Heart right ventricle (tissue), 16 donors: ENCODE measurements at regions not wholly inside any gene's neighbourhood (a gene's known extent, or its start where the extent isn't known, plus 50 kb on each side); places are given as distances from the start of the nearest gene placed in this dataset.

ENCODE experiments used
- ATAC-seq, 8 donors: fragments of 200-7000 bp; cut with Tn5 transposase; one replicate each; pipeline ENCODE4 v1.9.1; 2020; ENCODE audit warnings: mild to moderate bottlenecking in 8 of 8, moderate library complexity in 8 of 8, moderate number of reproducible peaks in 1 of 8
- DNase-seq, 2 donors: peaks; one replicate each; pipeline ENCODE4 v3.0.0-alpha.2; 2020
- H3K27ac ChIP-seq, 10 donors: fragments of 200-600 bp; sonication (generic) in 2 of 10; one replicate each; pipeline versions ENCODE4 v1.5.0 to v1.8.0; 2020 to 2022; ENCODE audit warnings: mild to moderate bottlenecking in 3 of 10
- H3K27me3 ChIP-seq, 7 donors: fragments of 200-600 bp; one replicate each; pipeline ENCODE4 v1.8.0; 2021 to 2022; ENCODE audit warnings: mild to moderate bottlenecking in 2 of 7
- H3K36me3 ChIP-seq, 9 donors: fragments of 200-600 bp; sonication (generic) in 1 of 9; one replicate each; pipeline versions ENCODE4 v1.5.0 to v1.8.0; 2020 to 2022; ENCODE audit warnings: mild to moderate bottlenecking in 2 of 9
- H3K4me1 ChIP-seq, 9 donors: fragments of 200-600 bp; sonication (generic) in 1 of 9; one replicate each; pipeline versions ENCODE4 v1.5.0 to v1.8.0; 2020 to 2022; ENCODE audit warnings: mild to moderate bottlenecking in 4 of 9
- H3K4me3 ChIP-seq, 10 donors: fragments of 200-600 bp; sonication (generic) in 2 of 10; one replicate each; pipeline versions ENCODE4 v1.5.0 to v1.8.0; 2020 to 2022; ENCODE audit warnings: mild to moderate bottlenecking in 7 of 10, moderate library complexity in 2 of 10
- H3K9me3 ChIP-seq, 11 donors: fragments of 200-600 bp in 10 of 11; sonication (generic) in 2 of 11; one replicate each; pipeline versions ENCODE4 v1.5.0 to v1.8.0; 2013 to 2022; ENCODE audit warnings: mild to moderate bottlenecking in 2 of 11, control low read depth in 1 of 11, moderate library complexity in 1 of 11
- WGBS, 2 donors: extraction: QIAGEN DNeasy Blood & Tissue Kit; methylation state at CpG; one replicate each; pipeline ENCODE4 v1.1.7; 2013; ENCODE audit warnings: inconsistent platforms in 1 of 2; 5-methylcytosine and 5-hydroxymethylcytosine counted together
- intact Hi-C, 10 donors: fragments of 100-400 bp; cut with DNase I; formaldehyde crosslinking; loops; one replicate each; pipeline versions ENCODE4 v1.11.1 to v1.14.2; 2022
- TF ChIP-seq, protein P1 (sequence below), 9 donors: fragments of 200-600 bp; sonication (generic) in 2 of 9; IDR thresholded peaks; one replicate each; pipeline versions ENCODE4 v1.5.0 to v1.8.0; 2021 to 2022; ENCODE audit warnings: antibody characterized with exemption in 9 of 9, mild to moderate bottlenecking in 5 of 9, moderate library complexity in 1 of 9
- donor health status: Arrhythmogenic right ventricular cardiomyopathy.
- donor health status: ischemic (EF 13 %, LVEDD 7.1; RV severe dilation, severe dysfunction).
- donor health status: healthy with polysubstance abuse.
- donor health status: DM: no; HTN: yes; CAD: no.
- donor health status: DM: no; HTN: no; CAD: no.
- donor health status: ischemic (EF 25% LVEDD 6.9; RV normal size, moderate dysfunction).
- donor health status: ischemic (EF 25% LVEDD 5.7; RV mildly dilated, moderate dysfunction).
- donor health status: healthy.
- donor health status: DM: yes; HTN: yes; CAD: no.
- donor health status: Ischemic cardiomyopathy.
- donor health status: ischemic (EF 35%, LVEDD 5.7; RV mildly dilated, moderate dysfunction).
- donor health status: nonischemic (EF 11% LVEDD 7.7; RV severe dilation, severe dysfunction).
- donor health status: DM: yes; HTN: yes; CAD: no.
- donor health status: PGD.
- donor health status: ischemic (EF 29% LVEDD 5.4; RV normal size, mild dysfunction).
- donor health status: nonischemic (EF 23%, LVEDD 6.1; RV moderate dilation, normal function).

DNA sequence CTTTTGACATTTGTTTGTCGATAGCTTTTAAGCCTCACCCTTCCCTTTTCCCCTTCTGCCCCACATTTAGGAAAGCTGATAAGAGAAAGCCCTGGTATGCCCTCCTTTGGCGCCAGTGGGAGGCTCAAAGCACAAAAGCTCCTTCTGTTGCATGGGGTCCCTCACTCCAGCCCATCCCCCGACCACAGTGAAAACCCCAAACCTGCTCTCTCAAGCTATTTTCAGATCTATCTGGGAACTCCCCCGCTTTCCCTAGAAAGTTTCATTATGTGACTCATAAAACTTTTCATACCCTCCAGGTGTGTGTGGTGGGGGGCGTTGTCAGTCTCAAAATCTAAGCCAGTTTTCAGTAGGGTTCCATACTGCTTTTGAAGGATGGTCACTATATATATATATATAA is 259.0 kb upstream of the PCDH7 start:
- DNase-seq, result no peak
- Histone ChIP-seq H3K27ac (no peak overlapping the region), H3K27me3 (no peaks in the 10 kb centered on the region), H3K36me3 (no peaks in the 10 kb centered on the region), H3K9me3 (no peaks in the 10 kb centered on the region), H3K4me1 (no peaks in the 10 kb centered on the region), H3K4me3 (no peak overlapping the region)
- no peak for ATAC-seq
- 58 to 67% methylated on average over 5 of the region's 5 CpGs for WGBS, 2 donors
- intact Hi-C loops, result no loop called here
- TF ChIP-seq, protein P1, sequence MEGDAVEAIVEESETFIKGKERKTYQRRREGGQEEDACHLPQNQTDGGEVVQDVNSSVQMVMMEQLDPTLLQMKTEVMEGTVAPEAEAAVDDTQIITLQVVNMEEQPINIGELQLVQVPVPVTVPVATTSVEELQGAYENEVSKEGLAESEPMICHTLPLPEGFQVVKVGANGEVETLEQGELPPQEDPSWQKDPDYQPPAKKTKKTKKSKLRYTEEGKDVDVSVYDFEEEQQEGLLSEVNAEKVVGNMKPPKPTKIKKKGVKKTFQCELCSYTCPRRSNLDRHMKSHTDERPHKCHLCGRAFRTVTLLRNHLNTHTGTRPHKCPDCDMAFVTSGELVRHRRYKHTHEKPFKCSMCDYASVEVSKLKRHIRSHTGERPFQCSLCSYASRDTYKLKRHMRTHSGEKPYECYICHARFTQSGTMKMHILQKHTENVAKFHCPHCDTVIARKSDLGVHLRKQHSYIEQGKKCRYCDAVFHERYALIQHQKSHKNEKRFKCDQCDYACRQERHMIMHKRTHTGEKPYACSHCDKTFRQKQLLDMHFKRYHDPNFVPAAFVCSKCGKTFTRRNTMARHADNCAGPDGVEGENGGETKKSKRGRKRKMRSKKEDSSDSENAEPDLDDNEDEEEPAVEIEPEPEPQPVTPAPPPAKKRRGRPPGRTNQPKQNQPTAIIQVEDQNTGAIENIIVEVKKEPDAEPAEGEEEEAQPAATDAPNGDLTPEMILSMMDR (IDR thresholded peaks at IDR 0.05), result no peak

- intact Hi-C loops, result no loop called here
- TF ChIP-seq, protein P1 (IDR thresholded peaks at IDR 0.05), result no peak
- no peaks in the 10 kb centered on the region for H3K36me3 ChIP-seq
- no peak overlapping the region for H3K27ac ChIP-seq
- ATAC-seq, result no peak
- H3K27me3 ChIP-seq, result no peaks in the 10 kb centered on the region
- no peaks in the 10 kb centered on the region for H3K9me3 ChIP-seq
- 84 to 91% methylated on average over 6 of the region's 6 CpGs for WGBS, 2 donors
- no peak for DNase-seq
- H3K4me3 ChIP-seq, result no peak overlapping the region
- H3K4me1 ChIP-seq, result no peaks in the 10 kb centered on the region
Measured at GRCh38 chr4:30462445-30463090, 257.6 kb upstream of the PCDH7 start.

DNA sequence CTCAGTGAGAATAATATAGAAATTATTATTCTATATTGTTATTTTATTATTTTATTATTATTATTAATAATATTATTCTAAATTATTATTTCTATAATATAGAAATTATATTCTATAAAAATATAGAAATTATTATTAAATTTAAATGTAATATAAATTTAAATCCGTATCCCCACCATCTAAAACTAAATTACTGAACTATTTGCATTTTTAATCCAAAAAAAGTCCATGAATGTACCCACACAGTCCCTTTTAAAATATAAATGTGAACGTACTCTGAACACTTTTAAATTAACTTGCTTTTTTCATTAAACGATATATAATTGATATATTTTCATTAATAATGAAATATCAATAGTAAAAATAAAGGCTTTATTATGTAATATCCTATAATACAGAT is 248.3 kb upstream of the PCDH7 start:
- Histone ChIP-seq H3K4me3 (no peak overlapping the region), H3K27ac (no peak overlapping the region), H3K27me3 (no peaks in the 10 kb centered on the region), H3K9me3 (no peaks in the 10 kb centered on the region), H3K36me3 (no peaks in the 10 kb centered on the region), H3K4me1 (no peaks in the 10 kb centered on the region)
- intact Hi-C loops, result no loop called here
- ATAC-seq (no peak), DNase-seq (no peak)
- WGBS, 2 donors, result 74 to 81% methylated on average over 3 of the region's 3 CpGs
- TF ChIP-seq, protein P1 (IDR thresholded peaks at IDR 0.05), result no peak

DNA sequence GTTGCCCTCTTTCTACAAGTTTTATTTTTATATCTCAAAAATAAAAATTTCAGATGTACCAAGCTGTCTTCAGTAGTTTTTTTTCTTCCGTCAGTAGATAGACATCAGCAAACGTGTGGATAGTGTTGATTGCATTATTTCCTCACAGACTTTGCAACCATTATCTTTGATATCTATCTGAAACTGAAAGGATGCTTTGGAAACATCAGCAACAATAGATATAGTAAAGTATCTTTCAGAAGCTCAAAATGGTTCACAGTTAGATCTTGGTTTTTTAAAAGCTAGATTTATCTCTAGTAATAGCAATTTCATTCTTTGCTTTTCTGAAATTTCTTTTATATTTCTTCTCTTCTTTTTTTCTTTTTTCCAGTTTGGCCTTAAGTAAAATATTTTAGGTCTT is 246.9 kb upstream of the PCDH7 start:
- WGBS, 2 donors, result 49 to 54% methylated on average over 2 of the region's 2 CpGs
- no peaks in the 10 kb centered on the region for H3K4me1 ChIP-seq
- H3K27ac ChIP-seq, result no peak overlapping the region
- H3K27me3 ChIP-seq, result no peaks in the 10 kb centered on the region
- no peak for DNase-seq
- ATAC-seq, result no peak
- TF ChIP-seq, protein P1 (IDR thresholded peaks at IDR 0.05), result no peak
- H3K36me3 ChIP-seq, result no peaks in the 10 kb centered on the region
- H3K9me3 ChIP-seq, result no peaks in the 10 kb centered on the region
- intact Hi-C loops, result no loop called here
- no peak overlapping the region for H3K4me3 ChIP-seq
